ENCODE measurements at regions not wholly inside any gene's neighbourhood (a gene's known extent, or its start where the extent isn't known, plus 50 kb on each side); places are given as distances from the start of the nearest gene placed in this dataset.

GRCh38 chr3:79878708-79879107 lies 110.9 kb upstream of the ROBO1 start:
- TF ChIP-seq CTCF (IDR thresholded peaks at IDR 0.05): no peak
- no peak for TF ChIP-seq POLR2A (IDR thresholded peaks at IDR 0.05)

All from heart left ventricle (tissue), 13 donors.